ENCODE measurements at regions not wholly inside any gene's neighbourhood (a gene's known extent, or its start where the extent isn't known, plus 50 kb on each side); places are given as distances from the start of the nearest gene placed in this dataset.

DNA sequence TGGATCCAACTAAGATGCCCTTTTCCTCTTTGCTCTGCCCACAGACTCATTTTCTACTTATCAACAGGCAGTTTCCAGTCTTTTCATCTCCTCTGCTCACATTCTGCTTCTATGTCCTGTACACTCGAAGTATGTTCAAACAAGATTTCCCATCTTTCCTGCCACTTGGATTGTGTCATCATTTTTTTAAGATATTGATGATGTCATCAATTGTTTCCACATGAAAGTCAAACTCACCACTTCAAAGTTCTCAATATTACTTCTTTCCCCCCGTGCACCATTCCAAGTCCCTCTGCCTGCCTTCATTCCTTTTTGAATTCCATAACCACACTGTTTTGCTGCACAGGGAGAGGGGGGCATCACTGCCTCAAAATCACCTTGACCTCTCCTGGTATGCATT lies 175.0 kb upstream of the RFX3 start:
- DNase-seq (ENCODE audit: low read depth) = no peak
- TF ChIP-seq, protein P1, sequence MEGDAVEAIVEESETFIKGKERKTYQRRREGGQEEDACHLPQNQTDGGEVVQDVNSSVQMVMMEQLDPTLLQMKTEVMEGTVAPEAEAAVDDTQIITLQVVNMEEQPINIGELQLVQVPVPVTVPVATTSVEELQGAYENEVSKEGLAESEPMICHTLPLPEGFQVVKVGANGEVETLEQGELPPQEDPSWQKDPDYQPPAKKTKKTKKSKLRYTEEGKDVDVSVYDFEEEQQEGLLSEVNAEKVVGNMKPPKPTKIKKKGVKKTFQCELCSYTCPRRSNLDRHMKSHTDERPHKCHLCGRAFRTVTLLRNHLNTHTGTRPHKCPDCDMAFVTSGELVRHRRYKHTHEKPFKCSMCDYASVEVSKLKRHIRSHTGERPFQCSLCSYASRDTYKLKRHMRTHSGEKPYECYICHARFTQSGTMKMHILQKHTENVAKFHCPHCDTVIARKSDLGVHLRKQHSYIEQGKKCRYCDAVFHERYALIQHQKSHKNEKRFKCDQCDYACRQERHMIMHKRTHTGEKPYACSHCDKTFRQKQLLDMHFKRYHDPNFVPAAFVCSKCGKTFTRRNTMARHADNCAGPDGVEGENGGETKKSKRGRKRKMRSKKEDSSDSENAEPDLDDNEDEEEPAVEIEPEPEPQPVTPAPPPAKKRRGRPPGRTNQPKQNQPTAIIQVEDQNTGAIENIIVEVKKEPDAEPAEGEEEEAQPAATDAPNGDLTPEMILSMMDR (conservative IDR thresholded peaks at IDR 0.05; ENCODE audit: low read length) = no peak
- H3K4me3 ChIP-seq (ENCODE audit: low read length) = no peak overlapping the region

DNA sequence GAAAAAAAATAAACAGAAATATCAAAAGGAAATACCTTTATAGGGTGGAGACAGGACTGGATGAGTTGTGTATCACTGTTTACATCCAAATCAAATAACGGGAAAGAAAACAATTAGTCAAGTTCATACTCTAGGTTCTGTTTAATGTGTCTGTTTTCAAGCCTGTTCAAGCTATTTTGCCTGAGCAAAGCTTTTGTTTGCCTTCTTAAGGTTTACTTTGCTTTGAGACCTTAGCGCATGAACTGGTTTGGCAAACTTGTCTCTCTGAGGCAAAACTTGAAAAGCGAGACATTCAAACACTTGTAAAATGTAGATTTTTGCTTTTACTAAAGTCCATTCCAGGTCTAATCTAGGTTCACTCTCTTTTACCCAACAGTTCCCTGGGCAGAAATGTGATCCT lies 174.1 kb upstream of the RFX3 start:
- DNase-seq (ENCODE audit: low read depth) = no peak
- TF ChIP-seq, protein P1 (conservative IDR thresholded peaks at IDR 0.05; ENCODE audit: low read length) = no peak
- H3K4me3 ChIP-seq (ENCODE audit: low read length) = no peak overlapping the region

DNA sequence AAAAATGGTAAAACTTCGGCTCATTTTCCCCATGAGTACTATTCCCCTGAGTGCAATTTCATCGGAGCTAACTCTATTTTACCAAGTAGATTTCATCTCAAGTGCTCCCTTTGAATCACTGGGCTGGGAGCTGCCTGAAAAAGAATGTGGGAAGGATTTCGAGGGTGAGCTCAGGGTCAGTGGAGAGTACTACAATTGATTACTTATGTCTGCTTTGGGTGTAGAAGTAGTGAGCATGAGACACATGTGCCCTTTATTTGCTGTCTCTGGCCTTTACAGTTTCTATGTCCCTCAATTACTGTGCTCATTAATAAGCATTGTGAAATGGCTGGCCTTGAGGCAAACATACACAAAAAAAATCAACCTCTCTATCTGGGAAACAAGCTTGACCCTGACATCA lies 172.7 kb upstream of the RFX3 start:
- no peak overlapping the region for H3K4me3 ChIP-seq (ENCODE audit: low read length)
- DNase-seq (ENCODE audit: low read depth) = peak; percentile 6
- TF ChIP-seq, protein P1 (conservative IDR thresholded peaks at IDR 0.05; ENCODE audit: low read length) = no peak

DNA sequence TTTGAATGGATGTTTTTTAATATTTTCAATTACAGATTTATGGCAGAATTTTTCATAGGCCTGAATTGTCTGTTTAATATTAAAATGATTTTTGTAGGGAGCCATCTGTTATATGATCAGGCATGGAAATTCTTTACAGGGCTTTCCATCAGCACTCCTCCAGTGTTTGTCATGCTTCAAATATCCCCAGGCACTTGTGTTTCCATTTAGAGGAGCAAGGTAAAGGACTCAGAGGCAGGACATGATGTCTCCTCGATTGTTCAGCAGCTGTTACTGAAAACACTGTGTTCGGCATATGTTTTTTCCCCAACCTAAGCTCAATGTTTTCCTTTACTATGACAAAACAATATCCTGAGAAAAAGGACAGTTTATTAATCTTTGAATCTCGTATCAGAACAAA lies 172.3 kb upstream of the RFX3 start:
- TF ChIP-seq, protein P1 (conservative IDR thresholded peaks at IDR 0.05; ENCODE audit: low read length) = no peak
- H3K4me3 ChIP-seq (ENCODE audit: low read length) = no peak overlapping the region
- no peak for DNase-seq (ENCODE audit: low read depth)

DNA sequence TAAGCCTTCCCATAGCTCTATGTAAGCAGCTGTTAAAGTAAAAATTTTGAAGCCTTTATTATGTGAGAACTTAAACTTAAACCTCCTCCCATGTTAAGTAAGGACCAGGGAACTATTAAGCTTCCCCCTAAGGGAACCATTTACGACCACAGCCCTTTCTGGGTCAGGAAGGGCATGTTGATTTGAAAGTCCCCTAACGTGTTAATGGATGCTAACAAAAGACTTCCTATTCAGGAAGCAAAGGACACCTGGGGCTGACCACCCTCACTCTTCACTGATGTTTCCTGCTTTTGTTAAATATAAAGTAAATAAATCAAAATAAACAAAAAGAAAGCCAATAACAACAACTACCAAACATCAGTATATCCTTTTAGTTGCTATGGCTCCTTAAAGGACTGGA lies 170.6 kb upstream of the RFX3 start:
- no peak overlapping the region for H3K4me3 ChIP-seq (ENCODE audit: low read length)
- no peak for DNase-seq (ENCODE audit: low read depth)
- TF ChIP-seq, protein P1 (conservative IDR thresholded peaks at IDR 0.05; ENCODE audit: low read length) = no peak

DNA sequence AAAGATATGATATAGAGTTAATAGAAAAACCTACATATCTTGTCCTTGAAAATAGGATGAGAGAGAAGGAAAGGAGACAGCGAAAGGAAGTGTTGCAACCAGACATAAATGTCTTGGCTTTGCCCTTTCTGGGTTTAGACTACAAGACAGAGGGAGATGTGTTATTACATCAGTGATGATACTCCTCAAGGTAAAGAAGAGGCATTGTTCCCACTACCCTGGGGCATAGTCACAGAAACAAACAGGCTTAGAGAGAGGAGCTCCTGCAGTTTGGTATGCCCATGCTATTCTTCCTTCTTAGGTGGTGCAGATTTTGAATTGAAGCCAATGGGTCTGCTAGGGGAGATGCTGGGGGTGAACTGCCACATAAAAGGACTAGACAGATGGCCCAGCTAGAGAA lies 166.8 kb upstream of the RFX3 start:
- TF ChIP-seq, protein P1 (conservative IDR thresholded peaks at IDR 0.05; ENCODE audit: low read length) = no peak
- no peak for DNase-seq (ENCODE audit: low read depth)
- H3K4me3 ChIP-seq (ENCODE audit: low read length) = no peak overlapping the region

DNA sequence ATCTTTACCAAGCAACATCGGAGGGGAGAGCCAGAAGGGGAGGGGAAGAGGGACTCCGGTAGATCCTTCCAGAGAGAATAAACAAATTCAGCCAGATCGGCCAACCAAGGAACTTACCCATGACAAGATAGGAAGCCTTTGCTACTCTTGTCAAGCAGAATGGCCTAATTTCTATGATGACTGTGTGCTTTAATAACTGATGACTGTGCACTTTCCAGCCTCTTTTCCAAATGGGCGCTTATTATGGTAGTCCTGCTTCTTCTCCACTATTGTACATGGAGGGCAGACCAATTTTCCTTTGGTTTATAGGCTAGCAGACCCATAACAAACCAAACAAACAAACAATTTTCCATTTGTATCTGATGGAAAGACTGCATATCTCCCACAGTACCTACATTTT lies 163.8 kb upstream of the RFX3 start:
- DNase-seq (ENCODE audit: low read depth) = no peak

More for the DNA sequence above, 163.8 kb upstream of the RFX3 start:
- H3K4me3 ChIP-seq (ENCODE audit: low read length) = no peak overlapping the region
- TF ChIP-seq, protein P1 (conservative IDR thresholded peaks at IDR 0.05; ENCODE audit: low read length) = no peak

Data from AG10803 (cell line).